ENCODE measurements at regions not wholly inside any gene's neighbourhood (a gene's known extent, or its start where the extent isn't known, plus 50 kb on each side); places are given as distances from the start of the nearest gene placed in this dataset.
A peak's percentile ranks its signal among the peaks of the same experiment; 100 is the strongest.

DNA sequence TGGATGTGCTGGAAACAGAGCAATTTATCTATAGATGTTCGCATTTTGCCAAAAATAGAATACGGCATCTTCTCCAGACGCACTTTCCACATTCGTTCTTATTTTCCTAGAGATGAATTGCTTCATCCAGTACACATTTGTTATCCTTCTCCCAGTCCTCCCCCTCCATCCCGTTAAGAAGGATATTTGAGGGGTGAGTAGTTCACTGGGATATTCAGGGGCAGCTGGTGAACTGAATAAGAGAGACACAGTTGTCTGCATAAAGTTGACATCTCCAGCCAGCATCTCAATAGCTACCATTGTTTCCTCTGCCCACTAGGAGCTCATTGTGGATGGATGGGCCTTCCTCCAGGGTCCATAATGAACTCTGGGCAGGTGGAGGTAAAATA is 456.8 kb upstream of the NRP1 start:
- peaks cover 0 to 1% (median 0%) of the 10 kb centered on the region in 5 experiments for H3K9me3 ChIP-seq (ENCODE audit: control extremely low read depth in 1 of 5, control insufficient read depth in 4 of 5, insufficient read depth in 2 of 5, low read depth in 1 of 5, low read length in 4 of 5)
- DNase-seq = no peak
- H3K4me1 ChIP-seq (ENCODE audit: control extremely low read depth in 1 of 4, control insufficient read depth in 4 of 4, insufficient read depth in 4 of 4, low read length in 3 of 4) = no peaks in the 10 kb centered on the region
- ChIA-PET POLR2A (interaction anchor here (0.6 kb wide), 1 partner anchor 118 kb away, joined by 3 read pairs; no protein-coding TSS in a partner anchor), CTCF (no interaction called here)
- no CpG with 5 or more reads among the region's 5 CpGs for WGBS (ENCODE audit: insufficient coverage)
- H3K27me3 ChIP-seq (replicated peaks in 2 of 5; ENCODE audit: control insufficient read depth in 4 of 5, insufficient read depth in 5 of 5, low read length in 4 of 5) = peaks cover 0 to 2% (median 0%) of the 10 kb centered on the region in 5 experiments
- no peak overlapping the region for H3K4me3 ChIP-seq (ENCODE audit: control insufficient read depth in 1 of 7, extremely low read depth in 1 of 7, insufficient read depth in 4 of 7, low read depth in 2 of 7, low read length in 6 of 7)
- no peak overlapping the region for H3K27ac ChIP-seq (ENCODE audit: insufficient read depth in 1 of 2, low read depth in 1 of 2, low read length in 2 of 2, poor library complexity in 1 of 2, severe bottlenecking in 2 of 2)
- H3K36me3 ChIP-seq (ENCODE audit: control insufficient read depth in 4 of 4, insufficient read depth in 4 of 4, low read length in 3 of 4) = no peaks in the 10 kb centered on the region

DNA sequence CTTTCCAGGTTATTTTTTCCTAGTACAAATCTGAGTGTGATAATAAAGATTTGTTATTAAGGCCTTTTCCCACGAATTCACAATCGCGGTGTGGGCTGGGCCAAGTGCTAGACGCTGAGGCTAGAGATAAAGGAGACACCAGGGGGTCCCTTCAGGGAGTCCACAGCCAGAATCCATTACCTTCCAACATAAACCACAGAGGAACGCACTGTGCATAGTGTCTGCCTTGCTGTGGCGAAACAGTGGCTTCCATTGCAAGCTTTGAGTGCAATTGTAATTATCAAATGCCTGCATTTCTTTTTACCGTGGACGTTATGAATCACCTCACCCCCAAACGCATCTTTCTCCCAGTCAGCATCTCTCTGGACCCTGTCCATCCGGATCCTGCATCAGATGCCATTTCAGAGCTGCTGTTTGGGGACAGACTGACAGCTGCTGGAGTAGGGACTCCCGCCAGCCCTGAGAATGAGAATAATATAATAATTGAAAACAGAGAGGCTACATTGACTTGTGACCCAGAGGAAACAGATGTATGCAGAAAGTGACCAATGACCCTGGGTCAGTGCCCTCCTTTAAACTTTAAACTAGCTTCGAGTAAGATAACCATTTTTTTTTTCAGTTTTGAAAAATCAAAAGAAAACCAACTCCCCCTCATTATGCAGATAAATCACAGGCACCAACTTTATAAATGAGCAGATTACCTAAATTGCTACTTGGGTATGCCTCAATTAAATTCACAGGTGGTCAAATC is 456.2 kb upstream of the NRP1 start:
- Histone ChIP-seq H3K27me3 (replicated peaks in 2 of 5; ENCODE audit: control insufficient read depth in 4 of 5, insufficient read depth in 5 of 5, low read length in 4 of 5) (peaks cover 0 to 2% (median 0%) of the 10 kb centered on the region in 5 experiments), H3K36me3 (ENCODE audit: control insufficient read depth in 4 of 4, insufficient read depth in 4 of 4, low read length in 3 of 4) (no peaks in the 10 kb centered on the region), H3K4me1 (ENCODE audit: control extremely low read depth in 1 of 4, control insufficient read depth in 4 of 4, insufficient read depth in 4 of 4, low read length in 3 of 4) (no peaks in the 10 kb centered on the region), H3K27ac (ENCODE audit: insufficient read depth in 1 of 2, low read depth in 1 of 2, low read length in 2 of 2, poor library complexity in 1 of 2, severe bottlenecking in 2 of 2) (no peak overlapping the region), H3K9me3 (ENCODE audit: control extremely low read depth in 1 of 5, control insufficient read depth in 4 of 5, insufficient read depth in 2 of 5, low read depth in 1 of 5, low read length in 4 of 5) (peaks cover 0 to 1% (median 0%) of the 10 kb centered on the region in 5 experiments), H3K4me3 (ENCODE audit: control insufficient read depth in 1 of 7, extremely low read depth in 1 of 7, insufficient read depth in 4 of 7, low read depth in 2 of 7, low read length in 6 of 7) (no peak overlapping the region)
- 74% methylated on average over 6 of the region's 12 CpGs for WGBS (ENCODE audit: insufficient coverage)
- CTCF ChIA-PET = no interaction called here
- DNase-seq = no peak
- POLR2A ChIA-PET = interaction anchor here (0.6 kb wide), 1 partner anchor 119 kb away, joined by 3 read pairs; no protein-coding TSS in a partner anchor

- DNase-seq = no peak
- 83% methylated on average over 1 of the region's 1 CpG for WGBS (ENCODE audit: insufficient coverage)
- CTCF ChIA-PET = no interaction called here
- Histone ChIP-seq H3K4me3 (ENCODE audit: control insufficient read depth in 1 of 7, extremely low read depth in 1 of 7, insufficient read depth in 4 of 7, low read depth in 2 of 7, low read length in 6 of 7) (no peak overlapping the region), H3K36me3 (ENCODE audit: control insufficient read depth in 4 of 4, insufficient read depth in 4 of 4, low read length in 3 of 4) (no peaks in the 10 kb centered on the region), H3K4me1 (ENCODE audit: control extremely low read depth in 1 of 4, control insufficient read depth in 4 of 4, insufficient read depth in 4 of 4, low read length in 3 of 4) (no peaks in the 10 kb centered on the region), H3K9me3 (ENCODE audit: control extremely low read depth in 1 of 5, control insufficient read depth in 4 of 5, insufficient read depth in 2 of 5, low read depth in 1 of 5, low read length in 4 of 5) (peaks cover 0 to 2% (median 0%) of the 10 kb centered on the region in 5 experiments), H3K27ac (ENCODE audit: insufficient read depth in 1 of 2, low read depth in 1 of 2, low read length in 2 of 2, poor library complexity in 1 of 2, severe bottlenecking in 2 of 2) (no peak overlapping the region), H3K27me3 (replicated peaks in 2 of 5; ENCODE audit: control insufficient read depth in 4 of 5, insufficient read depth in 5 of 5, low read length in 4 of 5) (peaks cover 0 to 3% (median 0%) of the 10 kb centered on the region in 5 experiments)
- POLR2A ChIA-PET = no interaction called here
Observed at GRCh38 chr10:33783557-33783956, 449.1 kb upstream of the NRP1 start.

DNA sequence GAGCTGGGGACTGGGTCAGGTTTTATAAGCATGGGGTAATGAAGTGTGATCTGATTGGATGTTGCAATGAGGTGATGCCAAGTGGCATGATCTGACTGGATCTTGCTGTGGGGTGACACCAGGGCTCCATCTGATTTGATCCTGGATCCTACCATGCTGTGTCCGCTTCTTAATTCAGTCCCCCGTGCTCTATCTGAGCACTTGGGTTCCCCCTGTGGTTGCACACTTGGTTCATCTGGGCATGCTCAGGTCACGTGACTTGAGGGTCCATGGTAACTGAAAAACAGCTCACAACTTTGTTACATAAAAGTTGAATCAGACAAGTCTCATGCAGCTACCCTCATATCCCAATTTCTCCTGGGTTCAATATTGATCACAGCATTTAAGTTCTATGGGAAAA is 448.6 kb upstream of the NRP1 start:
- no peak overlapping the region for H3K27ac ChIP-seq (ENCODE audit: insufficient read depth in 1 of 2, low read depth in 1 of 2, low read length in 2 of 2, poor library complexity in 1 of 2, severe bottlenecking in 2 of 2)
- H3K36me3 ChIP-seq (ENCODE audit: control insufficient read depth in 4 of 4, insufficient read depth in 4 of 4, low read length in 3 of 4) = no peaks in the 10 kb centered on the region
- peak in 1 of 3 donors; percentile 5 for DNase-seq
- CTCF ChIA-PET = no interaction called here
- H3K9me3 ChIP-seq (ENCODE audit: control extremely low read depth in 1 of 5, control insufficient read depth in 4 of 5, insufficient read depth in 2 of 5, low read depth in 1 of 5, low read length in 4 of 5) = peaks cover 0 to 2% (median 0%) of the 10 kb centered on the region in 5 experiments
- H3K4me3 ChIP-seq (ENCODE audit: control insufficient read depth in 1 of 7, extremely low read depth in 1 of 7, insufficient read depth in 4 of 7, low read depth in 2 of 7, low read length in 6 of 7) = no peak overlapping the region
- POLR2A ChIA-PET = no interaction called here
- H3K27me3 ChIP-seq (replicated peaks in 2 of 5; ENCODE audit: control insufficient read depth in 4 of 5, insufficient read depth in 5 of 5, low read length in 4 of 5) = peaks cover 0 to 3% (median 0%) of the 10 kb centered on the region in 5 experiments
- no peaks in the 10 kb centered on the region for H3K4me1 ChIP-seq (ENCODE audit: control extremely low read depth in 1 of 4, control insufficient read depth in 4 of 4, insufficient read depth in 4 of 4, low read length in 3 of 4)
- WGBS (ENCODE audit: insufficient coverage) = 94% methylated on average over 3 of the region's 3 CpGs

DNA sequence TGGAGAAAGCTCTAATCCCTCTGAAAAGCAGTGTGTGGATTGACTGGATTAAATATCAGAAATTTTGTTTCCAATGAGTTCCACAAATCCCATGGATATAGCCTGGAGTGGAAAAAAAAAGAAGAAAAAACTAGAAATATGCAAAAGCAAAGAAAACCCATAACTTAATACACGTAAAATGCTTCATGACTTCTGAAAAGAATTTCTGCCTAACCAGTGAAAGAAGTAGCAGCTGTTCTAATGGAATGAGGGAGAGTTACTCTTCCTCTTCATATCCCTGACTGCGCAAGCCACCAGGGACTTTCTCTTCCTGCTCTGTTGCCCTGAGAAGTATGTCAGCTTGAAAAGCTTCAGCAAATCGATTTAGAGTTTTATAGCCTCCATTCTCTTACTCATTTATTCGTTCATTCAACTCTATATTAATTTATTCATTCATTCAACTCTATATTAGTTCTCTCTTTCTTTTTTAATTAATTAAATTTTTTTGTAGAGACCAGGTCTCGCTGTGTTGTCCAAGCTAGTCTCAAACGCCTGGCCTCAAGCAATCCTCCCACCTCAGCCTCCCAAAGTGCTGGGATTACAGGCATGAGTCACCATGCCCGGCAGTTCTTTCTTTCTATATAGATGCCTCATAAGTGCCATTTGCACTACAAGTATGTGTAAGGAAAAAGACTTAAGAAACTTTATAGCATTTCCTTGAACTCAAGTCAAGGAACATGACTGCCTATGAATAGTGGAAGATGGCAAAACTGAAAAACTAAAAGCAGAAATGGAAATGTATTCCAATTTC is 447.3 kb upstream of the NRP1 start:
- POLR2A ChIA-PET = no interaction called here
- peaks cover 0 to 2% (median 0%) of the 10 kb centered on the region in 5 experiments for H3K9me3 ChIP-seq (ENCODE audit: control extremely low read depth in 1 of 5, control insufficient read depth in 4 of 5, insufficient read depth in 2 of 5, low read depth in 1 of 5, low read length in 4 of 5)
- WGBS (ENCODE audit: insufficient coverage) = 50% methylated on average over 2 of the region's 7 CpGs
- CTCF ChIA-PET = no interaction called here
- H3K36me3 ChIP-seq (ENCODE audit: control insufficient read depth in 4 of 4, insufficient read depth in 4 of 4, low read length in 3 of 4) = no peaks in the 10 kb centered on the region
- H3K27ac ChIP-seq (ENCODE audit: insufficient read depth in 1 of 2, low read depth in 1 of 2, low read length in 2 of 2, poor library complexity in 1 of 2, severe bottlenecking in 2 of 2) = no peak overlapping the region
- H3K4me1 ChIP-seq (ENCODE audit: control extremely low read depth in 1 of 4, control insufficient read depth in 4 of 4, insufficient read depth in 4 of 4, low read length in 3 of 4) = no peaks in the 10 kb centered on the region
- no peak overlapping the region for H3K4me3 ChIP-seq (ENCODE audit: control insufficient read depth in 1 of 7, extremely low read depth in 1 of 7, insufficient read depth in 4 of 7, low read depth in 2 of 7, low read length in 6 of 7)
- H3K27me3 ChIP-seq (replicated peaks in 2 of 5; ENCODE audit: control insufficient read depth in 4 of 5, insufficient read depth in 5 of 5, low read length in 4 of 5) = peaks cover 0 to 3% (median 2%) of the 10 kb centered on the region in 5 experiments
- no peak for DNase-seq

GRCh38 chr10:33780961-33781360 is 446.5 kb upstream of the NRP1 start:
- CTCF ChIA-PET = interaction anchor here (0.8 kb wide), 2 partner anchors 12 to 17 kb away, joined by 3 read pairs; no protein-coding TSS in a partner anchor
- POLR2A ChIA-PET = no interaction called here
- 98% methylated on average over 8 of the region's 9 CpGs for WGBS (ENCODE audit: insufficient coverage)
- no peak for DNase-seq
- Histone ChIP-seq H3K9me3 (ENCODE audit: control extremely low read depth in 1 of 5, control insufficient read depth in 4 of 5, insufficient read depth in 2 of 5, low read depth in 1 of 5, low read length in 4 of 5) (peaks cover 0 to 2% (median 0%) of the 10 kb centered on the region in 5 experiments), H3K36me3 (ENCODE audit: control insufficient read depth in 4 of 4, insufficient read depth in 4 of 4, low read length in 3 of 4) (no peaks in the 10 kb centered on the region), H3K4me1 (ENCODE audit: control extremely low read depth in 1 of 4, control insufficient read depth in 4 of 4, insufficient read depth in 4 of 4, low read length in 3 of 4) (no peaks in the 10 kb centered on the region), H3K27ac (ENCODE audit: insufficient read depth in 1 of 2, low read depth in 1 of 2, low read length in 2 of 2, poor library complexity in 1 of 2, severe bottlenecking in 2 of 2) (no peak overlapping the region), H3K4me3 (ENCODE audit: control insufficient read depth in 1 of 7, extremely low read depth in 1 of 7, insufficient read depth in 4 of 7, low read depth in 2 of 7, low read length in 6 of 7) (no peak overlapping the region), H3K27me3 (replicated peaks in 2 of 5; ENCODE audit: control insufficient read depth in 4 of 5, insufficient read depth in 5 of 5, low read length in 4 of 5) (peaks cover 0 to 3% (median 2%) of the 10 kb centered on the region in 5 experiments)

- Histone ChIP-seq H3K27ac (ENCODE audit: insufficient read depth in 1 of 2, low read depth in 1 of 2, low read length in 2 of 2, poor library complexity in 1 of 2, severe bottlenecking in 2 of 2) (no peak overlapping the region), H3K9me3 (ENCODE audit: control extremely low read depth in 1 of 5, control insufficient read depth in 4 of 5, insufficient read depth in 2 of 5, low read depth in 1 of 5, low read length in 4 of 5) (no peaks in the 10 kb centered on the region), H3K36me3 (ENCODE audit: control insufficient read depth in 4 of 4, insufficient read depth in 4 of 4, low read length in 3 of 4) (no peaks in the 10 kb centered on the region), H3K4me1 (ENCODE audit: control extremely low read depth in 1 of 4, control insufficient read depth in 4 of 4, insufficient read depth in 4 of 4, low read length in 3 of 4) (peaks cover 3 to 12% (median 7%) of the 10 kb centered on the region in 4 experiments), H3K4me3 (ENCODE audit: control insufficient read depth in 1 of 7, extremely low read depth in 1 of 7, insufficient read depth in 4 of 7, low read depth in 2 of 7, low read length in 6 of 7) (no peak overlapping the region), H3K27me3 (replicated peaks in 2 of 5; ENCODE audit: control insufficient read depth in 4 of 5, insufficient read depth in 5 of 5, low read length in 4 of 5) (peaks cover 0 to 3% (median 0%) of the 10 kb centered on the region in 5 experiments)
- POLR2A ChIA-PET = no interaction called here
- CTCF ChIA-PET = no interaction called here
- 95% methylated on average over 8 of the region's 10 CpGs for WGBS (ENCODE audit: insufficient coverage)
- DNase-seq = no peak
Observed at GRCh38 chr10:33777223-33777622, 442.8 kb upstream of the NRP1 start.

All from common myeloid progenitor, CD34-positive (primary cell).